Activated naive CD8-positive, alpha-beta T cell (primary cell): ENCODE measurements at regions not wholly inside any gene's neighbourhood (a gene's known extent, or its start where the extent isn't known, plus 50 kb on each side); places are given as distances from the start of the nearest gene placed in this dataset.
"Not testable (repeated sequence)": the region's sequence is repeated elsewhere in the genome, so short reads cannot be mapped to it uniquely, and the experiment has no call there.

Source experiments
- H3K27ac Mint-ChIP-seq: one replicate; pipeline ENCODE4 v1.8.0; 2021; ENCODE audit warnings: mixed read lengths
- H3K27me3 Mint-ChIP-seq: one replicate; pipeline ENCODE4 v1.8.0; 2021; ENCODE audit warnings: mixed read lengths
- H3K36me3 Mint-ChIP-seq: one replicate; pipeline ENCODE4 v1.8.0; 2021; ENCODE audit warnings: mixed read lengths
- H3K4me1 Mint-ChIP-seq: one replicate; pipeline ENCODE4 v1.8.0; 2021; ENCODE audit warnings: low read depth, mixed read lengths
- H3K4me3 Mint-ChIP-seq: one replicate; pipeline ENCODE4 v1.8.0; 2021; ENCODE audit warnings: mild to moderate bottlenecking, mixed read lengths
- H3K9me3 Mint-ChIP-seq: one replicate; pipeline ENCODE4 v1.8.0; 2021; ENCODE audit warnings: low read depth, mixed read lengths

GRCh38 chr20:52035498-52035897 lies 156.1 kb downstream of the ZFP64 start:
- H3K36me3 Mint-ChIP-seq = no peaks in the 10 kb centered on the region
- H3K27ac Mint-ChIP-seq = no peak overlapping the region
- peaks cover 16% of the 10 kb centered on the region for H3K4me1 Mint-ChIP-seq
- no peaks in the 10 kb centered on the region for H3K27me3 Mint-ChIP-seq
- H3K4me3 Mint-ChIP-seq = no peak overlapping the region
- H3K9me3 Mint-ChIP-seq = no peaks in the 10 kb centered on the region

GRCh38 chr20:52034581-52034980 lies 157.0 kb downstream of the ZFP64 start:
- peaks cover 16% of the 10 kb centered on the region for H3K4me1 Mint-ChIP-seq
- H3K27me3 Mint-ChIP-seq = no peaks in the 10 kb centered on the region
- no peaks in the 10 kb centered on the region for H3K9me3 Mint-ChIP-seq
- H3K4me3 Mint-ChIP-seq = no peak overlapping the region
- no peak overlapping the region for H3K27ac Mint-ChIP-seq
- no peaks in the 10 kb centered on the region for H3K36me3 Mint-ChIP-seq

DNA sequence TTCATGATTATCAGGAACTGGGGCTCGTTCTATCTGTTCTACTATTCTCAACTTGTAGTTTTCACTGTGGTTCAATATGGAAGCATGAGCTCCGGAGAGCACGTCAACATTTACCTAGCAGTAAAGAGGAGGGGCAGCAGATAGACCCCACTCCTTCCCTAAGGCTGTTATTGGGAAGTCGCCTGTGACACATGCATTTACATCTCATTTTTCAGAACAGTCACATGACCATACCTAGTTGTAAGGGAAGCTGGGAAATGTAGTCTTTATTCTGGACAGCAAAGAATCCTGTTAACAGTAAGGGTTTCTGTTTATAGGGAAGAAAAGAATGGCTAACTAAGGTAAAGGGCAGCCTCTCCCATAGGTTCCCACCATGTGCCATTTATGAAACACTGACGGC lies 158.3 kb downstream of the ZFP64 start:
- H3K27me3 Mint-ChIP-seq = no peaks in the 10 kb centered on the region
- H3K4me1 Mint-ChIP-seq = peaks cover 16% of the 10 kb centered on the region
- H3K4me3 Mint-ChIP-seq = no peak overlapping the region
- H3K9me3 Mint-ChIP-seq = no peaks in the 10 kb centered on the region
- no peak overlapping the region for H3K27ac Mint-ChIP-seq
- no peaks in the 10 kb centered on the region for H3K36me3 Mint-ChIP-seq

GRCh38 chr20:52032304-52032683 lies 159.3 kb downstream of the ZFP64 start:
- H3K27ac Mint-ChIP-seq, H3K36me3 Mint-ChIP-seq, H3K27me3 Mint-ChIP-seq, H3K9me3 Mint-ChIP-seq, H3K4me3 Mint-ChIP-seq: not testable (repeated sequence)
- H3K4me1 Mint-ChIP-seq = peaks cover 16% of the 10 kb centered on the region

DNA sequence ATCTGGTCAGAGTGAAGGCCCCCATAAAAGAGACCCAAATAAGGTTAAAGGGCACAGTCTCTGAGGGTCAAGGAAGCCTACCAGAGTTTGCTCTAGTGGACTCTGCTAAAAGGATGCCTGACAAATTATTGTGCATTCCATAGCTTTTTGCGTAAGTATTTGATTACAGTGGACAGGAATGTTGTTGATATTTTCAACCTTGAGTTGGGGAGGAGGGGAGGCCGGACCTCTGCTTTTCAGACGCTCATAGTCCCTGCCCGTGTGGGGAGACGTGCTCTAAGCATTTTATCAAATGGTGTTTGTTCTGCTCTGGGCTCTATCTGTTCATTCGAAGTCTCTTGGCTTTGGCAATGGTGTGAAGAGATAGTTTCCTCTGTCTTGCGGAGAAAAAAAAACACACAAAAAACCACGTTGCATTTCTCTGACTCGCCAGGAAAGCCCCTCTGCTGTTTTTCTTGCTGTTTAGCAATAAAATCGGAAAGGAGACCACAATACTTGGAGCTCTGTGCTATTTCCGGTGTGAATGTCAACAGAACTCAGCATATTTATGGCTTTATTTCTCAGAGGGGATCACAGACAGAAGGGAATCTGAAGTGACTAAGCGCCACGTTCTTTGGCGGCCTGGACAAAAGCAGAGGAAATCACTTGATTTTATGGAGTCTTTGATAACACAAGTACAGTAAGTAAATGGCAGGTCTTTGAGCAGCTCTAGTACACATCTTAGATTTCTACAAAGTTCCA lies 159.8 kb downstream of the ZFP64 start:
- no peaks in the 10 kb centered on the region for H3K27me3 Mint-ChIP-seq
- H3K36me3 Mint-ChIP-seq = no peaks in the 10 kb centered on the region
- H3K4me3 Mint-ChIP-seq = no peak overlapping the region
- H3K27ac Mint-ChIP-seq = peak overlapping the region; percentile 35
- H3K4me1 Mint-ChIP-seq = peaks cover 16% of the 10 kb centered on the region
- H3K9me3 Mint-ChIP-seq = no peaks in the 10 kb centered on the region

- Mint-ChIP-seq H3K4me1 (peaks cover 16% of the 10 kb centered on the region), H3K27me3 (no peaks in the 10 kb centered on the region), H3K27ac (no peak overlapping the region), H3K9me3 (no peaks in the 10 kb centered on the region), H3K4me3 (no peak overlapping the region), H3K36me3 (no peaks in the 10 kb centered on the region)
Measured at GRCh38 chr20:52031206-52031562, 160.4 kb downstream of the ZFP64 start.

DNA sequence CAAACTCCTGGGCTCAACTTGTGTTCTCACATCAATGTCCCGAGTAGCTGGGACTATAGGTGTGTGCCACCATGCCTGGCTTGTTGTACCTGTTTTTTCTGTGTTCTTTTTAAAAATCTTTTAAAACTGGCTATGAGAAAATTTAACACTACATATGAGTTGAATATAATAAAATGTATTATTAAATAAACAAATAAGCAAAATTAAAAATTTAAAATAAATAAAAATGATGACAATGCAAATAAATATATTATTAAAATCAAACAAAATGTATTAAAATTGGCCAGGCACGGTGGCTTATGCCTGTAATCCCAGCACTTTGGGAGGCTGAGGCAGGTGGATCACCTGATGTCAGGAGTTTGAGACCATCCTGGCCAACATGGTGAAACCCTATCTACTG lies 162.4 kb downstream of the ZFP64 start:
- H3K27me3 Mint-ChIP-seq, H3K36me3 Mint-ChIP-seq, H3K4me3 Mint-ChIP-seq, H3K27ac Mint-ChIP-seq, H3K9me3 Mint-ChIP-seq: not testable (repeated sequence)
- H3K4me1 Mint-ChIP-seq = peaks cover 16% of the 10 kb centered on the region

DNA sequence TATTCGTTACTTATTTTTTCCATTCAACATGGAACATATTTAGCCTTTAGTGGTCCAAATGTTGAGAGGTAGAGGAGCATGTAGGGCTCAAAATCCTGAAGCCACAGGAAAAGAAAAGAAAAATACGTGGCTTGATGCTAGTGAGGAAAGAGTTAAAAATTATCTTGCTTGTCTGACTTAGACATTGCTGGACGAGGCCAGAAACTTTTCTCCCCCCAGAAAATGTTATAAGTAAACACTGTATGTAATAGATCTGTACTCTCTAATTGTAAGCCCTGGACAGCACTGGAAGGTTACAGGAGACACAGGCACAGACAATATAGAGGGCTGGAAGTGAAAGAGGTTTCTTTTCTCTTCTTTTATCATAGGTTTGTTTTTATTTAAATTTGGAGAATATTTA lies 165.6 kb downstream of the ZFP64 start:
- Mint-ChIP-seq H3K36me3 (no peaks in the 10 kb centered on the region), H3K4me3 (no peak overlapping the region), H3K4me1 (peaks cover 3% of the 10 kb centered on the region), H3K27me3 (no peaks in the 10 kb centered on the region), H3K27ac (no peak overlapping the region), H3K9me3 (no peaks in the 10 kb centered on the region)

- H3K27me3 Mint-ChIP-seq = no peaks in the 10 kb centered on the region
- no peaks in the 10 kb centered on the region for H3K9me3 Mint-ChIP-seq
- H3K36me3 Mint-ChIP-seq = no peaks in the 10 kb centered on the region
- H3K27ac Mint-ChIP-seq = no peak overlapping the region
- H3K4me1 Mint-ChIP-seq = no peaks in the 10 kb centered on the region
- H3K4me3 Mint-ChIP-seq = no peak overlapping the region
Measured at GRCh38 chr20:52019313-52019712, 172.3 kb downstream of the ZFP64 start.

DNA sequence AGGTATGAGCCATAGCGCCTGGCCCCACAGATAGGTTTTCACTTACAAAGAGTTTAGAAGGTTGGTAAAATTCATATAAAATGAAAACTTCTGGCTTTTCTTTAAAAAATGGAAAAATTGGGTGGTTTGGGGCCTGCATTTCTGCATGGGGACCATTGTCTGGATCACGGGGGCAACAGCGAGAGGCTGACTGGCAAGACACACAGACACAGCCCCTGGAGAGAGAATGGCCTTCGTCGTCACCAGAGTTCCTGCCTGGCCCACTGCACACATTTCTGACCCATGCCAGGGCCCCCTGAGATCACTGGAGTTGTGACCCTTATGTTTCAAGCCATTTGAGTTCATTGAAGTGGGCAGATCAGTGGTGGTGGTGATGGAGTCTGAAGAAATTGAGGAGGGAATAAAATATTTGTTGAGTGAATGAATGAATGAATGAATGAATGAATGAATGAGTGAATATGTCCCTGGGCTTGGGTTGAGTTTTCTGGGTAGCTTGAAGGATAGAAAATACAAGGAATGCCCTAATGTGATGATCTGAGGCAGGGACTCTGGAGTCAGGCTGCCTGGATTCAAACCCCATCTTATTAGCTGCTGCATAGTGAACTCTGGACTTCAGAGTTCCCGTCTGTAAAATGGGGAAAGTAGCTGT lies 173.8 kb downstream of the ZFP64 start:
- H3K9me3 Mint-ChIP-seq = peaks cover 3% of the 10 kb centered on the region

DNA sequence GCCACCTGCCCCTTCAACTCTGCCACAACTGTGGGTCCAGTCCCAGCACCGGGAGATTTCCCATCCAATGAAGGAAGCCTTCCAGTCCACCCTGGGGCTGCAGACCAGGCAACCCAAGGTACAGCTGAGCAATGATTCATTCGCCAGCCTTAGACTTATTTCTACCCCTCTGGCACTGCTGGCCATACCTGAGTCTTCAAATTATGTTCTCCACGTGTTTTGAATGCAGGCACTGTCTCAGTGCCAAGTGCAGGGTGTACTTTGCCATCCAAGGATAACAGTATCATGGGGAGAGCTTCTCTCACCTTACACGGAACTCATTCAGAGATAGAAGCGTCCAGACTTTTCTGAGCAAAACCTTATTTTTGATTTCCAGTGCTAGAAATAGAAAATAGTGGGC lies 175.6 kb downstream of the ZFP64 start:
- H3K27ac Mint-ChIP-seq = no peak overlapping the region
- H3K4me1 Mint-ChIP-seq = no peaks in the 10 kb centered on the region
- H3K36me3 Mint-ChIP-seq = no peaks in the 10 kb centered on the region
- peaks cover 5% of the 10 kb centered on the region for H3K9me3 Mint-ChIP-seq
- H3K4me3 Mint-ChIP-seq = no peak overlapping the region
- H3K27me3 Mint-ChIP-seq = peaks cover 3% of the 10 kb centered on the region

More for the DNA sequence above, 173.8 kb downstream of the ZFP64 start:
- no peak overlapping the region for H3K27ac Mint-ChIP-seq
- H3K27me3 Mint-ChIP-seq = peaks cover under 1% of the 10 kb centered on the region
- H3K4me1 Mint-ChIP-seq = no peaks in the 10 kb centered on the region
- no peak overlapping the region for H3K4me3 Mint-ChIP-seq
- no peaks in the 10 kb centered on the region for H3K36me3 Mint-ChIP-seq

DNA sequence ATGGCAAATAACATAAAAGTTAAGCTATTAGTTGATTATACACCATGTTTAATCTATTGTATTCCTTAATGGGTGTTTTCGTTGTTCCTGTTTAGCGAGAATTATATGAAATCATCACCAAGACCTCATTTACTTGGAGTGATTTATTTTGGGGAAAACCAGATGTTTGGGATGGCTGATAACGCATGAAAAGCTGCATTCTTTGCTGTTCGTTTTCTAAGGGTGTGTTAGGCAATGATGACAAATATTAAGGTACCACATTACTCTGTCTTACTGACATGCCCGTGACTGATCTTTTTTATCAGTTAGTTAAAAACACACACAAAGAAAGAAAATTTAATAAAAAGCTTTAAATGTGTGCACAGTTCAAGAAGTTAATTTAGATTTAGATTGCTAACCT lies 176.4 kb downstream of the ZFP64 start:
- peaks cover 2% of the 10 kb centered on the region for H3K36me3 Mint-ChIP-seq
- H3K4me1 Mint-ChIP-seq = no peaks in the 10 kb centered on the region
- peaks cover 13% of the 10 kb centered on the region for H3K9me3 Mint-ChIP-seq
- H3K27ac Mint-ChIP-seq = no peak overlapping the region
- H3K4me3 Mint-ChIP-seq = no peak overlapping the region
- H3K27me3 Mint-ChIP-seq = peaks cover 3% of the 10 kb centered on the region

GRCh38 chr20:52012079-52012478 lies 179.5 kb downstream of the ZFP64 start:
- Mint-ChIP-seq H3K4me1 (no peaks in the 10 kb centered on the region), H3K27ac (no peak overlapping the region), H3K36me3 (peaks cover 3% of the 10 kb centered on the region), H3K4me3 (no peak overlapping the region), H3K27me3 (peaks cover 3% of the 10 kb centered on the region), H3K9me3 (peaks cover 14% of the 10 kb centered on the region)

GRCh38 chr20:52011093-52011492 lies 180.5 kb downstream of the ZFP64 start:
- Mint-ChIP-seq H3K36me3 (peaks cover 3% of the 10 kb centered on the region), H3K27ac (no peak overlapping the region), H3K27me3 (peaks cover 4% of the 10 kb centered on the region), H3K4me1 (no peaks in the 10 kb centered on the region), H3K4me3 (no peak overlapping the region), H3K9me3 (peaks cover 14% of the 10 kb centered on the region)

DNA sequence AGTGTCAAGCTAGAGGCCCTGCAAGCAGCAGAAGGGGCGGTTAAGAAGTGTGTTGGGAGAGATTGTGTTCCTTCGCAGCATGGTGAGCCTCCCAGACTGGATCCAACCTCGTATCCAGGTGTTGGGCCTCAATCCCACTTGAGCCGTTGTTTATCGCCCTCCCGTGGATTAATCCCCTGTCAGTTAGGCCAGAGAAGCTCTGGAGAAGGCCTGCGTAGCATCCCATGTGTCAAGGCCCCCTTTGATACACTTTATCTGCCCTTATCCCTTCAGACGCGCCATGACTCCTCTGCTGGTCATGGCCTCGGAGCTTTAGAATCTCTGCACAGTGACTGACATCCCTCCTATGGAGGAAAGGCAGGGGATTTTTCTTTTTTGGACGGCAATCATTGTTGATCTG lies 181.0 kb downstream of the ZFP64 start:
- Mint-ChIP-seq H3K27me3 (peaks cover 4% of the 10 kb centered on the region), H3K9me3 (peaks cover 14% of the 10 kb centered on the region), H3K4me3 (no peak overlapping the region), H3K36me3 (peaks cover 3% of the 10 kb centered on the region), H3K4me1 (no peaks in the 10 kb centered on the region), H3K27ac (no peak overlapping the region)

DNA sequence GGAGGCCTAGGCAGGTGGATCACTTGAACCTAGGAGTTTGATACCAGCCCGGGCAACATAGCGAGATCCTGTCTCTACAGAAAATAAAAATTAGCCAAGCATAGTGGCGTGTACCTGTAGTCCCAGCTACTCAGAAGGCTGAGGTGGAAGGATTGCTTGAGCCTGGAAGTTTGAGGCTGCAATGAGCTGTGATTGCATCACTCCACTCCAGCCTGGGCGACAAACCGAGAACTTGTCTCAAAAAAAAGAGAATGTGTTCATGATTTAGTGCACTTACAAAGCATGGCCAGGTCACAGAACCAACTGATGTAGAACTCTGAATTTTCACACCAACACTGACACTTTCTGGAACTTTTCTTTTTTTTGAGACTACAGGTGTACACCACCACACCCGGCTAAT lies 182.7 kb downstream of the ZFP64 start:
- Mint-ChIP-seq H3K27ac (no peak overlapping the region), H3K9me3 (peaks cover 14% of the 10 kb centered on the region), H3K36me3 (peaks cover 3% of the 10 kb centered on the region)

More for the DNA sequence above, 182.7 kb downstream of the ZFP64 start:
- Mint-ChIP-seq H3K4me1 (no peaks in the 10 kb centered on the region), H3K4me3 (no peak overlapping the region), H3K27me3 (peaks cover 6% of the 10 kb centered on the region)
